HG03457 (cell line): ENCODE measurements at regions not wholly inside any gene's neighbourhood (a gene's known extent, or its start where the extent isn't known, plus 50 kb on each side); places are given as distances from the start of the nearest gene placed in this dataset.
"Not testable (repeated sequence)": the region's sequence is repeated elsewhere in the genome, so short reads cannot be mapped to it uniquely, and the experiment has no call there.

Experiments used
- ATAC-seq: cut with Tn5 transposase; IDR thresholded peaks from one replicate; pipeline ENCODE4 v1.9.1; 2021; ENCODE audit warnings: moderate number of reproducible peaks; ENCODE audit not compliant: unreplicated experiment

GRCh38 chr5:91244380-91245073, 138.6 kb downstream of the ARRDC3 start:
- no peak for ATAC-seq

GRCh38 chr5:91243852-91244251, 139.3 kb downstream of the ARRDC3 start:
- ATAC-seq = no peak

DNA sequence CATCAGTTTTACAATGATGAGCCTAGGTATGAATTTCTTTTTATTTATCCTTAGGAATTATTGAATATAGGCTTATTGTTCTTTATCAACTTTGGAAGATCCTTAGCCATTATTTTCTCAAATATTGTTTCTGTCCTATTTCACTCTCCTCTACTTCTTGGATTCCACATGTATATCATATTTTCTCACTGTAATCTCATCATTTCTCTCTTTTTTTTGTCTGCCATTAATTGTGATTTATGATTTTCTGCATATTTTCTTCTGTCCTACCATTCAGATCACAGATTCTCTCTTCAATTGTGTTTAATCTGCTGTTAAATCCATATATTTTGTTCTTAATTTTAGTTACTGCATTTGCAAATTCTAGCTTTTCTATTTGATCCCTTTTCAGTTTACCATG, 139.8 kb downstream of the ARRDC3 start:
- no peak for ATAC-seq

DNA sequence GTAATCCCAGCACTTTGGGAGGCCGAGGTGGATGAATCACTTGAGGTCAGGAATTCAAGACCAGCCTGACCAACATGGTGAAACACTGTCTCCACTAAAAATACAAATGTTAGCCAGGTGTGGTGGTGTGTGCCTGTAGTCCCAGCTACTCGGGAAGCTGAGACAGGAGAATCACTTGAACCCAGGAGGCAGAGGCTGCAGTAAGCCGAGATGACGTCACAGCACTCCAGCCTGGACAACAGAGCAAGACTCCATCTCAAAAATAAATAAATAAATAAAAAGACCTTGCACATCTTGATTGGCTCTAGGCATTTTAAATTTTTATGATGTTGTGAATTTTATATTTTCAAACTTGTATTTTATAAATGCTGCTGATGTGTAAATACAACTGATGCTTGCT, 141.7 kb downstream of the ARRDC3 start:
- ATAC-seq = not testable (repeated sequence)

DNA sequence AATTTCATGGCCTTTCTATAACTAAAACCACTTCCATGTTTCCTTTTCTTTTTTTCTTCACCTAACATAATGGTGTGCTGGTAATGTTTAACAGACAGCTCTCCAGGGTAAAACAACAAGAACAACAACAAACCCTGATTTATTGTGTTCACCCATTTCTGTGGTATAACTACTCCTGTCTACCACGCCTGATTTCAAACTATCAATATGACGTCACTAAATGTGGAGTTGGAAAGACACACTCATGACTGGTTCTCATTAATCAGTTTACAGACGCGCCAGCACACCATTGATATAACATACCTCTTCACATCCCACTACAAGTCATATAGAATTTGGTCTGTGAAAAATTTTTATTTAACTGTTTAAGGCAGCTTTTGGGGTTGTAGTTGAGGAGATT, 142.9 kb downstream of the ARRDC3 start:
- no peak for ATAC-seq

DNA sequence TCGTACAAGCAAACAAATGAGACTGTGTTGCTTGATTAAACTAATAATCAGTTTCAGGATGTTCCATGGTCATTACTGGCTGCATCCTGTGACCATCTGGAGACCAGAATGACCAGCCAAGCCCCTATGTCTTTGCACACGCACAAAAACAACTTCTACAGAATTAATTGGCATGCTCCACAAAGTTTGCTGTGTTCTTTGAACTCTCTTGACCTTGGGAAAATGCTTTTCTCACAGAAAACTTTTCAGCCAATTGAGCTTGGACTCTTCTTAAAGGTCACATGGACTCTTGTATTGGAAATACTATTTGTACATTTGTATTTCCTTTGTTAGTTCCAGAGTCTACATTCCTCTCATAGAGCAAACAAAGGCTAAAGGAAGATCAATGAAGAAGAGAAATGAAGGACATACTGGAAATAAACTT, 147.8 kb downstream of the ARRDC3 start:
- no peak for ATAC-seq

GRCh38 chr5:91232523-91232922, 150.6 kb downstream of the ARRDC3 start:
- no peak for ATAC-seq

- no peak for ATAC-seq
These were observed 153.9 kb downstream of the ARRDC3 start for GRCh38 chr5:91229031-91229727.

DNA sequence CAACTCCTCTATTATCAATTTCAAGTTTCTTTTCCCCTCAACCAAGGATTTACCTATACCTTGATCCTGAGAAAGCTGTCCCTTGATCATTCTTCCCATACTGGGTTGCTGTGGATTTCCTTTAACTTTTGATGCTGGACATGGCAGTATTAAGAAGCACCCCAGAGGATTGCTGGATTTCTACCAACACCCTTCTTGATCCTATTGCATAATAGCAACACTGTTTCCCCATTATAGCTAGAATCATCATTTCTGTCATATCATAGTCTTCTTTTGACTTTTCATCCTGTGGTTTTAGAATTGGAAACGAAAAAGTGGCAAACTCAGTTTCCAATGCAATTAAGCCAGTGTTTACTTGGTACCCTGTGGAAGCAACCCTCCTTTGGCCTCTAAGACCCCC, 154.9 kb downstream of the ARRDC3 start:
- ATAC-seq = no peak

DNA sequence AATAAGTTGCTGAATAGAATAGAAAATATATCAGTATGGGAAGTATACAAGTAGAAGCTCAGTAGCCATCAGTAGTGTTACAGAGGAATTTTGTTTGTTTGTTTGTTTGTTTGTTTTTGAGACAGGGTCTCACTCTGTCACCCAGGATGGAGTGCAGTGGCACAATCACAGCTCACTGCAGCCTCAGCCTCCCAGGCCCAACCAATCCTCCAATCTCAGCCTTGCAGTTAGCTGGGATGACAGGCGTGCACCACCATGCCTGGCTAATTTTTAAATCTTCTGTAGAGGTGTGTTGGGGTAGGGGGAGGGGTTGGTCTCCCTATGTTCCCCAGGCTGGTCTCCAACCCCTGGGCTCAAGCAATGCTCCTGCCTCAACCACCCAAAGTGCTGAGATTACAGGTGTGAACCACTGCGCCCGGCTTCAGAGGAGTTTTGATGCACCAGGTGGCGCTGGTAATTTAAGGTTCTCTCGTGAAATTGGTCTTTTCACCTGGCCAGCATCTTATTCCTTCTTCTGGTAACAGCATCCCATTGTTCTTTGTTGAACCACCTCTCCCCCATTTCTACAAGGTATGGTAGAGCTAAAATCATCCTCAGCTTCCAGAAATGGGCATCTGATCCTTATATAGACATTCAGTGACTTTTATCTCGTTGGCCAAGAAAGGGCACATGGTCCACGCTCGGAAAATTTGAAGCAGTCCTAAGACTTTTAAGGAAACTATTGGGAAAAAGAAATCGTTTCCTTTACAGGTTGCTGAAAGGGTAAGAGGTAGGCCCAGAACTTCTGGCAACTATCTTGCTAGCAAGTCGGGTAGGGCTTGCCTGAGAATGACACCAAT, 157.1 kb downstream of the ARRDC3 start:
- no peak for ATAC-seq

DNA sequence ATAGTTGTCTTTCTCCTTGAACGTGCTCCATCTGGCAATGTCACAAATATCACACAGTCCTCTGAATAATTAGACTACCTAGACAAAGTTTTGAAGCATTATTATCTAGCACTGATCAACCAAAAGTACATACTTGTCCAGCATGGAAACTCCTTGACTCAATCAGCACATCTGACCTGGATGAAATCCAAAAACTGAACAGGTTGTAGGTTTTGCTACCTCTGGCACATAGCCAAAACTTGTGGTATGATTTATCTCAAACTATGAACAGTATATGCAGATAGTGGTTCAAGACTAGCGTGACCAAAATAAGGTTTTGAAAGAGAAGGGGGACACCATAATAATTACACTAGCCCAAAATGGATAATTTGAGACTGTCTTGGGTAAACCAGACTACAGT, 158.1 kb downstream of the ARRDC3 start:
- ATAC-seq = no peak

GRCh38 chr5:91224456-91224855, 158.7 kb downstream of the ARRDC3 start:
- no peak for ATAC-seq

DNA sequence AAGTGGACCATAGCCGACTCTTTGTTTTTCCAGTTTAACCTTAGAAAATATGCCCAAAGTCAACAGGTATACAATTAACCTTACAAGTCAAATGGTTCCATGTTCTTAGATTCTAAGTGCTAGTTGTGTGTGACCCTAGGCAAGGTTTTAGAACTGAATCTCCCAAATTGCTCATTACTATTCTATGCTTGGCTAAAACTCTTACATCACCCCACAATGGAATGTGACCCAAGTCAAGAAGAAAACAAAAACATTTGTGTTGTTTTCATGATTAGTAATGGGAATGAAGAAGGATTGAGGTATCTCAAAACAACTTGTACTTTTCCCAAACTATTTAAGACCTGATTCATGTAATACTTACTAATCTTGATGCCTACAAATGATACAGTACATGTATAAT, 159.2 kb downstream of the ARRDC3 start:
- ATAC-seq = no peak

GRCh38 chr5:91222482-91222881, 160.6 kb downstream of the ARRDC3 start:
- no peak for ATAC-seq

- ATAC-seq = no peak
These were observed 161.2 kb downstream of the ARRDC3 start for GRCh38 chr5:91221917-91222316.

DNA sequence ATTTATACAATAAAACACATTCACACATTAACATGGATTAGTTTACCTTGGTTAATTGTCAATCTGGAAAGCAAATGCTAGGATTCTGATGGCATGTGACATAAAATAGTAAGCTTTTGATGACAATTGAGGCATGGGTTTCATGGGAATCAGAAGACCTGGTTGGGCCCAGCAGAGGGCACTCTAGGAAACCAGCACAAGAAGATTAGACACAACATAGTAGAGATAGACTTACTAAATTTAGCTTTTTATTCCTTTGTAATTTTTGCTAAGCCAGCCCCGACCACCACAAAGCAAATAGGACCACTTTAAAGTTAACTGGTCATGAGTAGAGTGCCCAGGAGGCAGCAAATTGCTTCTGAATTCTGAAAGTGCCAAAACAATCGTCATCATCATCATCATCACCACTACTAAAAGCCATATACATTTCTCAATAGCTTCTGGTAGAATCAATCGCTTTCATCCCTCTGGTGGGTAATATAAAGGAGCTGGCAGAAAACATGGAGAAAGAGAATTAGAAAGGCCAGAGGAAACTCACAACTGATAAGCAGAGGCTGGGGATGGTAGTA, 163.2 kb downstream of the ARRDC3 start:
- ATAC-seq = no peak

DNA sequence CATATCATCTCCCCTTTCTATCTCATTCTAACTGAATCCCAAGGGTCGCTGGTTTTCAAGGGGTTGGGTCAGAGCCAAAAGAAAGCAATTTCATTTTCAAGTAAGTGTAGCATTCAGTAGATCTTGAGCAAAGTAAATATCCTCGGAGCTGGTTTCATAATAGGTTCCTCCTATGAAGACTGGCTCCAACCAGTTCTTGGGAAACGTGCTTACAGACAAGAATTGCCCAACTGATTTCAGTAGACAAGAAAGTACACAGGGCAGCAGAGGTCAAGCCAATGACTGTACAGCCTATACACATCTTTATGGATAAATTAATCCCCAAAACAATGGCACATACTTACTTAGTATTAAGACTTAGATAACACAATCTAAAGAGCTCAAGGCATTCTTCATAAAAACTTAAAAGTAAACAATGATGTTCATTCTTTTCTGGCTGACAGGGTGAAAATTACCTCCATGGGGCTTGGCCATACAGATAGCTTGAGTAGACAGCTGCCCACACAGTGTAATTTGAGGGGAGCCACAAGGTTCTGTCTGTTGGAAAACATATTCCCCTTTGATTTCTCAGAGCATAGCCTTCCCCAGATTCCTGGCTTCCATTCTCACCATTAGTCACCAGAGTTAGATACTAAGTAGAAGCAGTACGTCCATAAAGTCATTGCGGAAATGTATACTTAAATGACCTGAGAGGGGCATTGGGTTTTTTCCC, 163.9 kb downstream of the ARRDC3 start:
- no peak for ATAC-seq

DNA sequence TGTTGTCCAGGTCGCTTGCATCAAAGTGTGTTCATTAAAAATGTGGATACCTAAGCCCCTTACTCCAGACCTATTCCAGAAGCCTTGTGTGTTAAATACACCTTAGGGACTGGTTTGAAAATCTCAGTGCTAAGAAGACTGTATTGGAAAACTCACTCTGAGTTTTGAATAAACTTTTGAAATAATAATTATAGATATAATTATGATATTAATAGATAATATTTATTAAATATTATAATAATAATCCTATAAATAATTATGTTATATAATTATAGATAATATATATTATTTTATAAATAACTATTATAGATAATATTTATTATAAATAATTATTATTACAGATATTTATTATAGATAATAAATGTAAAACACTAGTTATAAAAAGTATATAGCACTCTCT, 165.3 kb downstream of the ARRDC3 start:
- no peak for ATAC-seq

- no peak for ATAC-seq
These were observed 168.5 kb downstream of the ARRDC3 start for GRCh38 chr5:91214571-91214970.
